Vagina (tissue), 2 donors: ENCODE measurements at regions not wholly inside any gene's neighbourhood (a gene's known extent, or its start where the extent isn't known, plus 50 kb on each side); places are given as distances from the start of the nearest gene placed in this dataset.

ENCODE experiments used
- DNase-seq, 2 donors: peaks; one replicate each; pipeline ENCODE4 v3.0.0-alpha.2; 2017; ENCODE audit errors: extremely low spot score in 2 of 2
- H3K27ac ChIP-seq: fragments of 200-600 bp; sonication (generic); one replicate; pipeline ENCODE4 v1.5.1; 2019
- H3K27me3 ChIP-seq: fragments of 200-600 bp; sonication (generic); one replicate; pipeline ENCODE4 v1.5.1; 2019
- H3K36me3 ChIP-seq, 2 donors: fragments of 200-600 bp; sonication (generic); one replicate each; pipeline ENCODE4 v1.5.1; 2017 to 2019
- H3K4me1 ChIP-seq: fragments of 200-600 bp; sonication (generic); one replicate; pipeline ENCODE4 v1.5.1; 2019
- H3K4me3 ChIP-seq, 2 donors: fragments of 200-600 bp; sonication (generic); 1 replicate in 1 of 2; 2 replicates in 1 of 2; pipeline ENCODE4 v1.5.1; 2016 to 2019
- H3K9me3 ChIP-seq: fragments of 200-600 bp; sonication (generic); one replicate; pipeline ENCODE4 v1.5.1; 2019
- POLR2A ChIP-seq, 2 donors: fragments of 450-650 bp; IDR thresholded peaks; one replicate each; pipeline ENCODE4 v1.6.1; 2017; ENCODE audit warnings: antibody characterized with exemption in 2 of 2, mild to moderate bottlenecking in 2 of 2, moderate library complexity in 2 of 2
- POLR2AphosphoS5 ChIP-seq, 2 donors: sonication (generic); formaldehyde crosslinking; IDR thresholded peaks; one replicate each; pipeline ENCODE4 v1.9.0; 2017; ENCODE audit warnings: antibody characterized with exemption in 2 of 2, mild to moderate bottlenecking in 2 of 2, low read depth in 1 of 2; ENCODE audit not compliant: insufficient read depth in 1 of 2
- intact Hi-C: fragments of 100-400 bp; cut with DNase I; formaldehyde crosslinking; loops from one replicate; pipeline ENCODE4 v1.15.1; 2023
- TF ChIP-seq, protein P1 (sequence below), 3 experiments: fragments of 450-650 bp in 2 of 3; fragments of 200-600 bp in 1 of 3; sonication (generic) in 1 of 3; IDR thresholded peaks; one replicate each; pipeline ENCODE4 v1.5.1; 2017 to 2019; ENCODE audit warnings: antibody characterized with exemption in 3 of 3, mild to moderate bottlenecking in 2 of 3, moderate library complexity in 2 of 3

DNA sequence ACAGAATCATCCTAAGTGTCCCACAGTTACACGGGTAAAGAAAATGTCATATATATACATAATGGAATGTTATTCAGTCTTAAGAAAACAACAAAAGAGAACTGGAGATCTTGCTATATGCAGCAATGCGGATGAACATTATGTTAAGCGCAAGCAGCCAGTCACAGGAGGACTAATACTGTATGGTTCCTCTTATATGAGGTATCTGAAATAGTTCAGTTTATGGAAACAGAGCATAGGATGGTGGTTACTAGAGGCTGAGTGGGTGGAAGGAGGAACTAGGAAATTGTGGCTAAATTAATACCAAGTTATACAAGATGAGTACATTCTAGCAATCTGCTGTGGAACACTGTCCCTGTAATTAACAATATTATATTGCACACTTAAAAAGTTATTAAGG lies 834.3 kb downstream of the KCNT2 start:
- TF ChIP-seq POLR2AphosphoS5 (IDR thresholded peaks at IDR 0.05; ENCODE audit: insufficient read depth in 1 of 2, low read depth in 1 of 2): no peak
- TF ChIP-seq, protein P1, sequence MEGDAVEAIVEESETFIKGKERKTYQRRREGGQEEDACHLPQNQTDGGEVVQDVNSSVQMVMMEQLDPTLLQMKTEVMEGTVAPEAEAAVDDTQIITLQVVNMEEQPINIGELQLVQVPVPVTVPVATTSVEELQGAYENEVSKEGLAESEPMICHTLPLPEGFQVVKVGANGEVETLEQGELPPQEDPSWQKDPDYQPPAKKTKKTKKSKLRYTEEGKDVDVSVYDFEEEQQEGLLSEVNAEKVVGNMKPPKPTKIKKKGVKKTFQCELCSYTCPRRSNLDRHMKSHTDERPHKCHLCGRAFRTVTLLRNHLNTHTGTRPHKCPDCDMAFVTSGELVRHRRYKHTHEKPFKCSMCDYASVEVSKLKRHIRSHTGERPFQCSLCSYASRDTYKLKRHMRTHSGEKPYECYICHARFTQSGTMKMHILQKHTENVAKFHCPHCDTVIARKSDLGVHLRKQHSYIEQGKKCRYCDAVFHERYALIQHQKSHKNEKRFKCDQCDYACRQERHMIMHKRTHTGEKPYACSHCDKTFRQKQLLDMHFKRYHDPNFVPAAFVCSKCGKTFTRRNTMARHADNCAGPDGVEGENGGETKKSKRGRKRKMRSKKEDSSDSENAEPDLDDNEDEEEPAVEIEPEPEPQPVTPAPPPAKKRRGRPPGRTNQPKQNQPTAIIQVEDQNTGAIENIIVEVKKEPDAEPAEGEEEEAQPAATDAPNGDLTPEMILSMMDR (IDR thresholded peaks at IDR 0.05): no peak
- no peak for TF ChIP-seq POLR2A (IDR thresholded peaks at IDR 0.05)
- H3K27ac ChIP-seq: no peak overlapping the region

GRCh38 chr1:195769461-195769860 lies 838.8 kb downstream of the KCNT2 start:
- DNase-seq: no peak
- H3K9me3 ChIP-seq: no peaks in the 10 kb centered on the region
- no peaks in the 10 kb centered on the region for H3K27me3 ChIP-seq
- H3K4me3 ChIP-seq: no peak overlapping the region
- H3K36me3 ChIP-seq: no peaks in the 10 kb centered on the region
- no peak for TF ChIP-seq POLR2AphosphoS5 (IDR thresholded peaks at IDR 0.05; ENCODE audit: insufficient read depth in 1 of 2, low read depth in 1 of 2)
- TF ChIP-seq, protein P1 (IDR thresholded peaks at IDR 0.05): no peak
- no peak for TF ChIP-seq POLR2A (IDR thresholded peaks at IDR 0.05)
- intact Hi-C loops: no loop called here
- no peaks in the 10 kb centered on the region for H3K4me1 ChIP-seq
- no peak overlapping the region for H3K27ac ChIP-seq

More for the DNA sequence above, 834.3 kb downstream of the KCNT2 start:
- DNase-seq: no peak
- H3K27me3 ChIP-seq: no peaks in the 10 kb centered on the region
- intact Hi-C loops: no loop called here
- no peaks in the 10 kb centered on the region for H3K4me1 ChIP-seq
- no peaks in the 10 kb centered on the region for H3K36me3 ChIP-seq
- H3K9me3 ChIP-seq: no peaks in the 10 kb centered on the region
- H3K4me3 ChIP-seq: no peak overlapping the region

DNA sequence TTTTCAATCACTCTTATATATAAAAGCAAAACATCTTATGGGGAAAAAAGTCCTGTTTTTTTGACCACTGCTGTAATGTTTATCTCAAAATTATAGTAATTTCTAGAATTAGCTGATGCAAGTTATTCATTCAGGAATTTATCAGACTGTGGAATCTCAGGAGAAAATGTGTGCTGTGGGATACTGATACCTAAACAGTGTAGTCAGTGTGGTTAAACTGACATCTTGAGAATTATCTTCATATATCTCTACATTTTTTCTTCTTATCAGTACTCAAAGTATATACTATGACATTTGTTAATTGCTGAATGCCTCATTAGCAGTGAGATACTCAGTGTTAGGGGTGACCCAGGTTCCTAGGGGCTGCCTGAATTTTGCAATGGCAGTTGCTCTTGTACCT lies 839.3 kb downstream of the KCNT2 start:
- intact Hi-C loops: no loop called here
- TF ChIP-seq POLR2A (IDR thresholded peaks at IDR 0.05) (no peak), POLR2AphosphoS5 (IDR thresholded peaks at IDR 0.05; ENCODE audit: insufficient read depth in 1 of 2, low read depth in 1 of 2) (no peak)
- TF ChIP-seq, protein P1 (IDR thresholded peaks at IDR 0.05): no peak
- Histone ChIP-seq H3K27ac (no peak overlapping the region), H3K36me3 (no peaks in the 10 kb centered on the region), H3K4me1 (no peaks in the 10 kb centered on the region), H3K4me3 (no peak overlapping the region), H3K9me3 (no peaks in the 10 kb centered on the region), H3K27me3 (no peaks in the 10 kb centered on the region)
- DNase-seq: no peak

GRCh38 chr1:195768377-195768776 lies 839.9 kb downstream of the KCNT2 start:
- no peak for DNase-seq
- H3K27me3 ChIP-seq: no peaks in the 10 kb centered on the region
- TF ChIP-seq, protein P1 (IDR thresholded peaks at IDR 0.05): no peak
- TF ChIP-seq POLR2A (IDR thresholded peaks at IDR 0.05): no peak
- TF ChIP-seq POLR2AphosphoS5 (IDR thresholded peaks at IDR 0.05; ENCODE audit: insufficient read depth in 1 of 2, low read depth in 1 of 2): no peak
- no peak overlapping the region for H3K27ac ChIP-seq
- no peaks in the 10 kb centered on the region for H3K36me3 ChIP-seq
- H3K9me3 ChIP-seq: no peaks in the 10 kb centered on the region
- no peak overlapping the region for H3K4me3 ChIP-seq
- intact Hi-C loops: no loop called here
- no peaks in the 10 kb centered on the region for H3K4me1 ChIP-seq

DNA sequence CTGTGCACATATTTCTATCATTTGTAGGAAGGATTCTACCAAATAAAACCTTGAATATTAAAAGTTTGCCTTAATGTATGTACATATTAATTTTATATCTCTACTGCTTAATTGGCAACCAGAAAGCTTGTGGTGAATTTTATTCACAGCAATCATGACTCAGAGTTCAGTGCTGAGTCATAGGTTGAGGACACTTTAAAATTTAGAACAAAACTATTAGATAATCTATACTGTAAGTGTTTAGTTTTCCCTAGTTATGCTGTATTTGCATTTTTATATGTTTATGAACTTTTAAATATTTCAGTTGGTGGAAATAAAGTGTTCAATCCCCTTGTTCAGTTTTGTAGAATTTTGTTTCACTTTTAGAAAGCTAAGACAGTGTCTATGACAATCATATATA lies 841.5 kb downstream of the KCNT2 start:
- no peak overlapping the region for H3K27ac ChIP-seq
- H3K27me3 ChIP-seq: no peaks in the 10 kb centered on the region
- H3K4me1 ChIP-seq: no peaks in the 10 kb centered on the region
- no peak overlapping the region for H3K4me3 ChIP-seq
- no peak for DNase-seq
- H3K36me3 ChIP-seq: no peaks in the 10 kb centered on the region
- TF ChIP-seq, protein P1 (IDR thresholded peaks at IDR 0.05): no peak
- no peak for TF ChIP-seq POLR2AphosphoS5 (IDR thresholded peaks at IDR 0.05; ENCODE audit: insufficient read depth in 1 of 2, low read depth in 1 of 2)
- no peak for TF ChIP-seq POLR2A (IDR thresholded peaks at IDR 0.05)
- intact Hi-C loops: no loop called here
- H3K9me3 ChIP-seq: no peaks in the 10 kb centered on the region
